Stimulated activated naive CD8-positive, alpha-beta T cell treated with anti-CD3 and anti-CD28 coated beads, Interleukin-15, Interleukin-2, amounts not matched to agents 100 ng/mL and 50 ng/mL, for 24 hours (primary cell): ENCODE measurements at regions not wholly inside any gene's neighbourhood (a gene's known extent, or its start where the extent isn't known, plus 50 kb on each side); places are given as distances from the start of the nearest gene placed in this dataset.
"Not testable (repeated sequence)": the region's sequence is repeated elsewhere in the genome, so short reads cannot be mapped to it uniquely, and the experiment has no call there.

ENCODE experiments used
- H3K27ac Mint-ChIP-seq: one replicate; pipeline ENCODE4 v1.8.0; 2021; ENCODE audit warnings: mild to moderate bottlenecking, mixed read lengths
- H3K27me3 Mint-ChIP-seq: one replicate; pipeline ENCODE4 v1.8.0; 2021; ENCODE audit warnings: mixed read lengths
- H3K36me3 Mint-ChIP-seq: one replicate; pipeline ENCODE4 v1.8.0; 2021; ENCODE audit warnings: low read depth, mixed read lengths
- H3K4me1 Mint-ChIP-seq: one replicate; pipeline ENCODE4 v1.8.0; 2021; ENCODE audit warnings: low read depth, mixed read lengths
- H3K4me3 Mint-ChIP-seq: one replicate; pipeline ENCODE4 v1.8.0; 2021; ENCODE audit warnings: mild to moderate bottlenecking, mixed read lengths
- H3K9me3 Mint-ChIP-seq: one replicate; pipeline ENCODE4 v1.8.0; 2021; ENCODE audit warnings: mixed read lengths

DNA sequence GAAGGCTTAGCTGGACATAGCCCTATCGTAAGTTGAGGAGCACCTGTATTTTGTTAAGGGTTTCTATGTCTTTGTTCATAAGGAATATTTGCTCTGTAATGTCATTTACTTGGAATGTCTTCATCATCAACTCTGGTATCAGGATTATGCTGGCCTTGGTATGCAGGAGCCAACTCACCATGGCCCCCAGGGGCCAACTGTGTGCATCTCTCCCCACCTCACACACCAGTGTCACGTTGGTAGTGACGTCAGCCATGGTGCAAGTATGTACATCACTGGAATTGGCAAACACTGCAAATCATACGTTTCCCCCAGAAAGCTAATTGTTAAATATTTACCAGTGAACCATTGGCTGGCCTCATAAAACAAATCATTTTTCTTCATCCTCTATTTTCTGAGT, 70.8 kb downstream of the YTHDF1 start:
- Mint-ChIP-seq H3K9me3 (peaks cover 11% of the 10 kb centered on the region), H3K4me1 (no peaks in the 10 kb centered on the region), H3K36me3 (no peaks in the 10 kb centered on the region), H3K4me3 (no peak overlapping the region), H3K27ac (no peak overlapping the region), H3K27me3 (peaks cover 58% of the 10 kb centered on the region)

DNA sequence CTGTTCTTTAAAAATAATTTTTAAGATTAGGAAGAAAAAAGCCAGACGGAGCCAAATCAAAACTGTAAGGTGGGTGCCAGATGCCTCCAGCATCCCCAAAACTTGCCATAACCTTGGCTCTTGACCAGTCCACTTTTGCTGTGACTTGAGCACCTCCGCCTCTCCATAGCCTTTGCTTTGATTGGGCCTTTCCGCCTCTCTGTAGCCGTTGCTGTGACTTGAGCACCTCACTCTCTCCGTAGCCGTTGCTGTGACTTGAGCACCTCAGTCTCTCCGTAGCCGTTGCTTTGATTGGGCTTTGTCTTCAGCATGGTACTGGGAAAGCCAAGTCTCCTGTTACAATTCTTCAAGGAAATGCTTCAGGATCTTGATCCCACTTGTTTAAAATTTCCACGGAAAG, 73.0 kb downstream of the YTHDF1 start:
- Mint-ChIP-seq H3K27me3 (peaks cover 39% of the 10 kb centered on the region), H3K4me1 (no peaks in the 10 kb centered on the region), H3K36me3 (no peaks in the 10 kb centered on the region), H3K27ac (no peak overlapping the region), H3K9me3 (peaks cover 4% of the 10 kb centered on the region), H3K4me3 (no peak overlapping the region)

DNA sequence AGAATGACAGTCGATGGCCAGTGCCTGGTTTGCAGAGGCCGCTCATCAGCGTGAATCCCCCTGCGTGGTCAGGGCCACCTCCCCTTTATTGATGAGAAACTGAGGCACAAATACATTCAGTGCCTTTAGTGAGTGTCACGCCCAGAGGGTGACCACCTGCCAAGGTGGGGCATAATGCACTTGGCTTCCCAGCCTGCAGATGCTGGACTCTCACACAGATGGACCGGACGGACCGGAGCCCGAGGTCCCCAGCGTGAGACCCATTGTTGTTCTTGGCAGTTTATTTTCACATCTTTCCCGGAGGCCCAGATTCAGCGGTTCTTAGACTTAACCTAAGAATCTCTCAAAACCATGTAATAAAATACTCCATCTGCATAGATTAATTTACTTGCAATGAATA, 74.4 kb downstream of the YTHDF1 start:
- Mint-ChIP-seq H3K27ac (no peak overlapping the region), H3K27me3 (peaks cover 26% of the 10 kb centered on the region), H3K9me3 (no peaks in the 10 kb centered on the region), H3K36me3 (no peaks in the 10 kb centered on the region), H3K4me1 (no peaks in the 10 kb centered on the region), H3K4me3 (no peak overlapping the region)

DNA sequence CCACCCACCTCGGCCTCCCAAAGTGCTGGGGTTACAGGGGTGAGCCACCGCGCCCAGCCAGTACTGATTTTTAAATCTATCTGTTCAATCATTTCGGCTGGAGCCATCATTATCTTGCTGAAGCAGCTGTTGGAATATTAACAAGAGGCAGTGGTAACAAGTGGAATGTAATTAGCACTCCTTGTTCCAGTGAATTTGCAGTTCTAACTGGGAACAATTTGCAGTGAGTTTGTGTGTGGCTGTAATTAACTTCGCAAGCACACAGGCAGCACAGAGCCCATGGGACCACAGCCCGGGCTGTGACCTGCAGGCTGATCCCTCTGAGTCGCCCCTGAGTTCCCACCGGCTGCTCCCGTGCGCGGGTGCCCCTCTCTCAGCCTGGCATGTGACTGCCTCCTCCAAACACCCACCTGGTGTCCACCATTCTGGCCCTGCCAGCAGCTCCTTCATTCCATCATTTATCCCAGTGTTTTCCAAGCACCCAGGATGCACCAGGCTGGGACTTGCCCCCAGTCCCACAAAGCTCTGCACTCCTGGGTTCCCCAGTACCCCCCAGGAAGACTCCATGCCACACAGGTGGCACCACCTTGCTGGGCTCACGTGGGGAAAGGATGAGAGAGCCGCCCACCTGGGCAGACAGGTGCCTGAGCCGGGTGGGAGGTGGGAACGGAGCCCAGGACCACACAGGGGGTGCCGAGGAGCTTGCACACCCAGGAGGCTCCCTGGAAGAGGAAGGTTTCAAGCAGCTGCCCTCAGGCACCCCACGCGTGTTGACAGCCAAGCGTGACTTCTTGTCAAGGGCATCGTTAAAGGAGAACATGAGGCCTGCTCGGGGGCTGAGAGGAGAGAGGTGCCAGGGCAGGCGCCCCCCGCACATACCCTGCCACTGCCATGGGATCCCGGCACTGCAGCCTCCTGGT, 75.2 kb downstream of the YTHDF1 start:
- H3K27ac Mint-ChIP-seq, result no peak overlapping the region
- no peaks in the 10 kb centered on the region for H3K9me3 Mint-ChIP-seq
- no peak overlapping the region for H3K4me3 Mint-ChIP-seq
- no peaks in the 10 kb centered on the region for H3K4me1 Mint-ChIP-seq
- no peaks in the 10 kb centered on the region for H3K36me3 Mint-ChIP-seq
- H3K27me3 Mint-ChIP-seq, result peaks cover 23% of the 10 kb centered on the region

DNA sequence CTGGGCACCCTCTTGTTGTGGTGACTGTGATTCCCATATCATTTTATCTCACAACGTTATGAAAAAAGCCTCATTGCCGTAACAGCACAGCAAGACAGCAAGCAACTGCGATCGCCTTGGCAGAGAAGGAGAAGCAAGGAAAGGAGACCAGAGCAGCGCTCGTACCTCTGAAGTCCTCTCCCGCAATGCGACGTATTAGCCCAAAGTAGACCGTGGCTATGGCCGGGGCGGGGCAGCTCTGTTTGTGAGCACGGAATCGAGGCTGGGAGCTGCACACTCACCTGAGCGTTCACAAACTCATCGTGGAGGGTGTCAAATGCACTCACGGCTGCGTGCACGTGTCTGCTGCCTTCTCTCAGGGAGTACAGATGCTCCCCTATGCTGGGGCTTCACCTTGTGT, 76.1 kb downstream of the YTHDF1 start:
- Mint-ChIP-seq H3K4me1 (no peaks in the 10 kb centered on the region), H3K27me3 (peaks cover 16% of the 10 kb centered on the region), H3K9me3 (no peaks in the 10 kb centered on the region), H3K4me3 (no peak overlapping the region), H3K36me3 (no peaks in the 10 kb centered on the region), H3K27ac (no peak overlapping the region)

DNA sequence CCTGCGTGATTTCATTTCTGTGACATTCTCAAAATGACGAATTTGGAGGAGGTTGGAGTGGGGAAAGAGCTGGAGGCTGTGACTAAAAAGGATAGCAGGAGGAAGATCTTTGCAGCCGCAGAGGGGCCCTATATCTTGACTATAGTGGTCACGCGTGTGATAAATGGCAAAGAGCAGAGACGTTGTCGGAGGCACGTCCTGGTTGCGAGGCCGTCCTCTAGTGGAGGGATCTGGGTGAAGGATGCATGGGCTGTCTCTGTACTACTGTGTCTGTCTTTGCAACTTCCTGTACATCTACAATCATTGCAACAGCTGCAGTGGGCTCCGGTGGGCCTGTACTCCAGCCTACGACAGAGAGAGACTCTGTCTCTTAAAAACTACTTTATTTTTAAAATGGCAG, 76.6 kb downstream of the YTHDF1 start:
- Mint-ChIP-seq H3K4me1 (no peaks in the 10 kb centered on the region), H3K27ac (no peak overlapping the region), H3K4me3 (no peak overlapping the region), H3K9me3 (no peaks in the 10 kb centered on the region), H3K27me3 (peaks cover 15% of the 10 kb centered on the region), H3K36me3 (no peaks in the 10 kb centered on the region)

DNA sequence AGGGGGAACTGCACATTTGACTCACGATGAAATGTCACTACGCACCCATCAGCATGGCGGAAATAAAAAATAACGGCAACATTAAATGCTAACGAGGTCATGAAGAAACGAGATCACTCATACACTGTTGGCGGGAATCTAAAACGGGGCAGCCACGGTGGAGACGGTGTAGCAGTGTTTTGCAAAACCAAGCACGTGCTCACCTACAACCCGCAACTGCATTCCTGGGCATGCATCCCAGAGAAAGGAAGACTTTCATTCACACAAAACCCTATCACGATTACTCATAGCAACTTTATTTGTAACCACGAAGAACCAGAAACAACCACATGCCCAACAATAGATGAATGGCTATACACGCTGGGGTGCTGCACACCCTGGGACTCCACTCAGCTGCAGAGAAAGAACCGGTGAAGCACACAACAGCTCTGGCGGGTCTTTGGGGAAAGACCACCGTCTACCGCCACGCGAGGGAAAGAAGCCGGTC, 77.0 kb downstream of the YTHDF1 start:
- Mint-ChIP-seq H3K27me3 (peaks cover 10% of the 10 kb centered on the region), H3K36me3 (no peaks in the 10 kb centered on the region), H3K27ac (no peak overlapping the region), H3K9me3 (no peaks in the 10 kb centered on the region), H3K4me3 (no peak overlapping the region), H3K4me1 (no peaks in the 10 kb centered on the region)

DNA sequence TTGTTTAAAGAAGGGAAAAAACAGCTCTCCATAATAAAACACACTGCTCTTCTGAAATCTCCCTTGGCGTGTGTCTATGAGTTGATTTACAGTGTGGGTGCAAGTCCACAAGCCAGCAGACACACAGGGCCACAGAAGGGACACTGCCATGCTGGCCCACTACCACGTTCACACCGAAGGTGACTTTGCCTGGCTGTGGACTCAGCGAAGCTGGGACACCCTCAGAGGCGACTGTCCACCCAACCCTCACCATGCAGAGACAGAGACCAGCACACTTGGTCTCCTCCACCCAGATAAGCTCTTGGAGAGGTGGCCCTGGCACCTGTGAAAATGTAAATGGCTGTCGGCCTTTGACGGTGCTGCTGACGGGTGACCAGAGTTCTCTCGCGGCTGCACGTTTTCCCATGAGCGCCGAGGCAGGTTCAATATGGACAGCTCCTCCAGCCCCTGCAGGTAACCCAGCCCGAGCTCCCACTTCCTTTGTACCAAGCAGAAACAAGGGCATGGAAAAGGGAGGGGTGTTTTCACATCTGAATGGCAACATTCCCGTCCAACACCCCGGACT, 78.0 kb downstream of the YTHDF1 start:
- Mint-ChIP-seq H3K36me3 (no peaks in the 10 kb centered on the region), H3K27me3 (peaks cover 5% of the 10 kb centered on the region), H3K9me3 (no peaks in the 10 kb centered on the region), H3K4me3 (no peak overlapping the region), H3K27ac (no peak overlapping the region), H3K4me1 (no peaks in the 10 kb centered on the region)

DNA sequence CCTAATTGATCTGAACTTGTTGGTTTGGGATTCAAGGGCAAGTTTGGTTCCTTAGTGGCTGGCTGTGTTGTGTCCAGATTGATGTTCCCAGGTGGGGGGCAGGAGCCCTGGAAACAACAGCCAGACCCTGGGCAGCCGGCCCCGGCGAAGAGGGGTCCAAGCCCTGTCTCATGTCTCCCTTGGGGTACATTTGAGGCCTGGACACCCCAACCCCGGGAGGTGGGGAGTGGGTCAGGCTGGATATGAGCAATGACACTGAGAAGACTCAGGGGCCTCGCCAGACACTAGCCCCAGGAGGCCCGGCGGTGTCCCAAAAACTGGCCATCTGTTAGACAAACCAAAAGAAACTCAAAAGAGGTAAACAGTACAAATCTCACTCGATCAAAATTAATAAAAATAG, 79.6 kb downstream of the YTHDF1 start:
- H3K27me3 Mint-ChIP-seq, result no peaks in the 10 kb centered on the region
- no peaks in the 10 kb centered on the region for H3K36me3 Mint-ChIP-seq
- H3K27ac Mint-ChIP-seq, result no peak overlapping the region
- H3K4me3 Mint-ChIP-seq, result no peak overlapping the region
- no peaks in the 10 kb centered on the region for H3K4me1 Mint-ChIP-seq
- H3K9me3 Mint-ChIP-seq, result no peaks in the 10 kb centered on the region

DNA sequence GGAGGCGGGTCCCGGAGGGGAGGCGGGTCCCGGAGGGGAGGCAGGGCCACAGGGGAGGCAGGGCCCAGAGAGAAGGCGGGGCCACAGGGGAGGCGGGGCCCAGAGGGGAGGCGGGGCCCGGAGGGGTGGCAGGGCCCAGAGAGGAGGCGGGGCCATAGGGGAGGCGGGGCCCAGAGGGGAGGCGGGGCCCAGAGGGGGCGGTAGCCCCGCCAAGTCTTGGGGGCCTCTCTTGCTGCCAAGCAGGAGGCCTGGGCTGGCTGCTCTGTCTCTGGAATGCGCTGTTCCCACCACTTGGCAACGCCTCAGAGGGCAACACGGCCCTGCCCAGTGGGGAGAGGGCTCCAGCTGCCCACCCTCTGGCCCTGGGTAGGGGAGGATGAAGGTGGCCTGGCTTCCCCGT, 80.5 kb downstream of the YTHDF1 start:
- no peak overlapping the region for H3K27ac Mint-ChIP-seq

DNA sequence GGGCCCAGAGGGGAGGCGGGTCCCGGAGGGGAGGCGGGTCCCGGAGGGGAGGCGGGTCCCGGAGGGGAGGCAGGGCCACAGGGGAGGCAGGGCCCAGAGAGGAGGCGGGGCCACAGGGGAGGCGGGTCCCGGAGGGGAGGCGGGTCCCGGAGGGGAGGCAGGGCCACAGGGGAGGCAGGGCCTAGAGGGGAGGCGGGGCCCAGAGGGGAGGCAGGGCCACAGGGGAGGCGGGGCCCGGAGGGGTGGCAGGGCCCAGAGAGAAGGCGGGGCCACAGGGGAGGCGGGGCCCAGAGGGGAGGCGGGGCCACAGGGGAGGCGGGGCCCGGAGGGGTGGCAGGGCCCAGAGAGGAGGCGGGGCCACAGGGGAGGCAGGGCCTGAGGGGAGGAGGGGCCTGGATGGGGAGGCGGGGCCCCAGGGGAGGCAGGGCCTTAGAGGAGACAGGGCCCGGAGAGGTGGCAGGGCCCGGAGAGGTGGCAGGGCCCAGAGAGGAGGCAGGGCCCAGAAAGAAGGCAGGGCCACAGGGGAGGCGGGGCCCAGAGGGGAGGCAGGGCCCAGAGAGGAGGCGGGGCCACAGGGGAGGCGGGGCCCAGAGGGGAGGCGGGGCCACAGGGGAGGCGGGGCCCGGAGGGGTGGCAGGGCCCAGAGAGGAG, 81.1 kb downstream of the YTHDF1 start:
- H3K9me3 Mint-ChIP-seq, H3K27ac Mint-ChIP-seq, H3K27me3 Mint-ChIP-seq, H3K4me3 Mint-ChIP-seq, H3K36me3 Mint-ChIP-seq, H3K4me1 Mint-ChIP-seq: not testable (repeated sequence)

More for the DNA sequence above, 80.5 kb downstream of the YTHDF1 start:
- Mint-ChIP-seq H3K36me3 (no peaks in the 10 kb centered on the region), H3K4me3 (no peak overlapping the region), H3K4me1 (no peaks in the 10 kb centered on the region), H3K27me3 (no peaks in the 10 kb centered on the region), H3K9me3 (no peaks in the 10 kb centered on the region)

DNA sequence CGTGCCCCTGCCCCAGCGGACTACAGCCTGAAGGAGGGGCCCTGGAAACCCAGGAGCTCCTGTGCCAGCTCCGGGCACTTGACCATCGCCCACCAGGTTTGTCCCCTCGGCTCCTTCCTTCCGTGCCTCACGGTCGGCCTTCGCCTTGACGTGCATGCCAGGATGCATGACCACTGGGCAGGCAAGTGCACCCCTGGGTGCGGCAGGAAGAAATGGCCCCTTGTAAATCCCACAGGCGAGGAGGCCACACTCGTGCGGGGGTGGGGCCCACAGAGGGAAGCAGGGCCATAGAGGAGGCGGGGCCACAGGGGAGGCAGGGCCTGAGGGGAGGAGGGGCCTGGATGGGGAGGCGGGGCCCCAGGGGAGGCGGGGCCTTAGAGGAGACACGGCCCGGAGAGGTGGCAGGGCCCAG, 81.7 kb downstream of the YTHDF1 start:
- peaks cover 3% of the 10 kb centered on the region for H3K27me3 Mint-ChIP-seq
- no peaks in the 10 kb centered on the region for H3K4me1 Mint-ChIP-seq
- no peaks in the 10 kb centered on the region for H3K9me3 Mint-ChIP-seq
- H3K36me3 Mint-ChIP-seq, result no peaks in the 10 kb centered on the region
- no peak overlapping the region for H3K27ac Mint-ChIP-seq
- no peak overlapping the region for H3K4me3 Mint-ChIP-seq

DNA sequence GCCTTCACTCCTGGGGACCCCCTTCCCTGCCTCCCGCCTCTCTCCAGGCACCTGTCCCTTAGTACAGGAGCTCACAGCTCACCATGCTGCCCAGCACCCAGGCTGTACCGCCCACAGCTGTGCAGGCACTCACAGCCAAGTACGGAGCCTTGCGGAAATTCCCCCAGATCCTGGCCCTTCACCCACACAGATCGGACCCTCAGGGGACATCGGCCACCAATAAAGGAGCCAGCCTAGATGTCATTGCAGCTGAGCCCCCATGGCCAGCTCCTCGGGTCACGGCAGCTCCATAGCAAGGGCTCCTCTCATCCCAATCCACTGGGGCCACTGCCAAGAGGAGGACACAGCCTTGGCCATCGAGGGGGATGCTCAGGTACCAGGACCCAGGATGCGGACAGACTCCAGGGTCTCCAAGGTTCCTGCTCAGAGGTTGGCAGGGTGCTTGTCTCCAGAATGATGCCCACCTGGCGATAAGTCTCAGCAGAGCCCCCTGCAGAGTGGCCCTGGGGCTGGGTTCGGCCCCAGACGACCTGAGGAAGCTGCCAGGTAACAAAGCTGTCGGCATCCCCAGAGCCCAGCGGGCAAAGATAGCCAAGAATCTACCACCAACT, 82.3 kb downstream of the YTHDF1 start:
- Mint-ChIP-seq H3K36me3 (no peaks in the 10 kb centered on the region), H3K9me3 (no peaks in the 10 kb centered on the region), H3K4me3 (no peak overlapping the region), H3K4me1 (no peaks in the 10 kb centered on the region), H3K27ac (no peak overlapping the region), H3K27me3 (peaks cover 4% of the 10 kb centered on the region)

DNA sequence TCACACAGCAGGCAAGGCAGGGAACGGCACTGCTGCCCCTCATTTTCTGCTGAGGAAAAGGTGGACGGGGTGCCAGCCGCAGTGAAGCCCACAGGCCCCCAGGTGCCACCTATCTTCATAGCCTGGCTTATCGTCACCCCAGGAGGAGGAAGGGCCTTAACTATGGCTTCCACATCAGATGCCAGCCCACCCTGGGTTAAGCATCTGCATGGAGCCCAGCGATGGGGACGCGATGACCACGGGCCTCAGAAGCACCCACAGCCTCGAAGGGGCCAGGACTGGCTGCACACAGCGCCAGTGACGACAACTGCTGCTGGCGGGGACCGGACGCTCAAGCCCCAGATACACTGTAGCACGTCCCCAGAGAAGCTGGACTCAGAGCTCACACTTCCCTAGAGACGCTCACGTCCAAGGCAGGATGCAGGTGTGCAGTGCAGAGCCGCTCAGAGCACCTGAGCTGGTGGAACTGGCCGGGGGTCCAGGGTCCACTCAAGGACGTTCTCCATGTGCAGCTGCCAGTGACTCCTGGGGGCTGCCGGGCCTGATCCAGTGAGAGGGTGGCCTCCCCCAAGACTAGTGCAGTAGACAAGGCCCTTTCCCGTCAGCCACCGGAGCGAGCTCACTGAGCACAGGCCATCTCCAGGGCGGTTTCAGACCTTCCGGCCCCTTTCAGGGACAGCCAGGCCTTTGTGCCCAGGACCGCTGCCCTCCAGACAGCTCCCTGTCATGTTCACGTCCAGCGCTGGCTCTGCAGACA, 83.0 kb downstream of the YTHDF1 start:
- H3K27me3 Mint-ChIP-seq, result peaks cover 4% of the 10 kb centered on the region
- H3K9me3 Mint-ChIP-seq, result no peaks in the 10 kb centered on the region
- H3K36me3 Mint-ChIP-seq, result no peaks in the 10 kb centered on the region
- H3K4me1 Mint-ChIP-seq, result no peaks in the 10 kb centered on the region
- no peak overlapping the region for H3K4me3 Mint-ChIP-seq
- no peak overlapping the region for H3K27ac Mint-ChIP-seq
